ENCODE measurements at regions not wholly inside any gene's neighbourhood (a gene's known extent, or its start where the extent isn't known, plus 50 kb on each side); places are given as distances from the start of the nearest gene placed in this dataset.

GRCh38 chr14:104348741-104349140, 210.4 kb downstream of the KIF26A start:
- DNase-seq (no peak), ATAC-seq (ENCODE audit: low read depth in 2 of 2) (no peak)
- H3K27me3 ChIP-seq (ENCODE audit: control insufficient read depth, insufficient read depth, low read length): no peaks in the 10 kb centered on the region
- Mint-ChIP-seq H3K4me1 (no peaks in the 10 kb centered on the region), H3K27ac (no peak overlapping the region), H3K9me3 (peaks cover 0 to 7% (median 1%) of the 10 kb centered on the region in 7 donors), H3K36me3 (no peaks in the 10 kb centered on the region), H3K4me3 (no peak overlapping the region), H3K27me3 (peaks cover 7% of the 10 kb centered on the region)
- H3K4me3 ChIP-seq (ENCODE audit: low read depth, low read length): no peak overlapping the region
- no peaks in the 10 kb centered on the region for H3K9me3 ChIP-seq (ENCODE audit: control insufficient read depth in 2 of 2, low read length in 2 of 2)
- no peak overlapping the region for H3K27ac ChIP-seq (ENCODE audit: insufficient read depth, low read length, poor library complexity, severe bottlenecking)
- no peaks in the 10 kb centered on the region for H3K4me1 ChIP-seq (ENCODE audit: control insufficient read depth, insufficient read depth, low read length, poor library complexity, severe bottlenecking)
- H3K36me3 ChIP-seq (ENCODE audit: control insufficient read depth, insufficient read depth, low read length): no peaks in the 10 kb centered on the region

GRCh38 chr14:104349950-104350349, 211.6 kb downstream of the KIF26A start:
- Mint-ChIP-seq H3K4me3 (no peak overlapping the region), H3K4me1 (no peaks in the 10 kb centered on the region), H3K9me3 (peaks cover 0 to 7% (median 1%) of the 10 kb centered on the region in 7 donors), H3K36me3 (no peaks in the 10 kb centered on the region), H3K27me3 (no peaks in the 10 kb centered on the region), H3K27ac (no peak overlapping the region)
- no peaks in the 10 kb centered on the region for H3K27me3 ChIP-seq (ENCODE audit: control insufficient read depth, insufficient read depth, low read length)
- H3K4me3 ChIP-seq (ENCODE audit: low read depth, low read length): no peak overlapping the region
- H3K36me3 ChIP-seq (ENCODE audit: control insufficient read depth, insufficient read depth, low read length): no peaks in the 10 kb centered on the region
- no peak overlapping the region for H3K27ac ChIP-seq (ENCODE audit: insufficient read depth, low read length, poor library complexity, severe bottlenecking)
- no peaks in the 10 kb centered on the region for H3K4me1 ChIP-seq (ENCODE audit: control insufficient read depth, insufficient read depth, low read length, poor library complexity, severe bottlenecking)
- H3K9me3 ChIP-seq (ENCODE audit: control insufficient read depth in 2 of 2, low read length in 2 of 2): no peaks in the 10 kb centered on the region
- ATAC-seq (ENCODE audit: low read depth in 2 of 2) (no peak), DNase-seq (no peak)

- no peaks in the 10 kb centered on the region for H3K36me3 Mint-ChIP-seq
- ATAC-seq (ENCODE audit: low read depth in 2 of 2): no peak
- Histone ChIP-seq H3K4me3 (ENCODE audit: low read depth, low read length) (no peak overlapping the region), H3K9me3 (ENCODE audit: control insufficient read depth in 2 of 2, low read length in 2 of 2) (no peaks in the 10 kb centered on the region), H3K27me3 (ENCODE audit: control insufficient read depth, insufficient read depth, low read length) (no peaks in the 10 kb centered on the region), H3K4me1 (ENCODE audit: control insufficient read depth, insufficient read depth, low read length, poor library complexity, severe bottlenecking) (no peaks in the 10 kb centered on the region), H3K27ac (ENCODE audit: insufficient read depth, low read length, poor library complexity, severe bottlenecking) (no peak overlapping the region), H3K36me3 (ENCODE audit: control insufficient read depth, insufficient read depth, low read length) (no peaks in the 10 kb centered on the region)
- no peaks in the 10 kb centered on the region for H3K27me3 Mint-ChIP-seq
- H3K4me3 Mint-ChIP-seq: no peak overlapping the region
- H3K4me1 Mint-ChIP-seq: no peaks in the 10 kb centered on the region
- H3K9me3 Mint-ChIP-seq: peaks cover 0 to 7% (median 1%) of the 10 kb centered on the region in 7 donors
- peak overlapping the region in 1 of 3 donors; percentile 45 for H3K27ac Mint-ChIP-seq
- DNase-seq: no peak
Measured at GRCh38 chr14:104350463-104351185, 212.2 kb downstream of the KIF26A start.

GRCh38 chr14:104351849-104352492, 213.6 kb downstream of the KIF26A start:
- Histone ChIP-seq H3K4me3 (ENCODE audit: low read depth, low read length) (no peak overlapping the region), H3K36me3 (ENCODE audit: control insufficient read depth, insufficient read depth, low read length) (no peaks in the 10 kb centered on the region), H3K4me1 (ENCODE audit: control insufficient read depth, insufficient read depth, low read length, poor library complexity, severe bottlenecking) (no peaks in the 10 kb centered on the region), H3K27me3 (ENCODE audit: control insufficient read depth, insufficient read depth, low read length) (no peaks in the 10 kb centered on the region), H3K9me3 (ENCODE audit: control insufficient read depth in 2 of 2, low read length in 2 of 2) (no peaks in the 10 kb centered on the region), H3K27ac (ENCODE audit: insufficient read depth, low read length, poor library complexity, severe bottlenecking) (no peak overlapping the region)
- Mint-ChIP-seq H3K36me3 (no peaks in the 10 kb centered on the region), H3K27me3 (no peaks in the 10 kb centered on the region), H3K27ac (no peak overlapping the region), H3K4me1 (no peaks in the 10 kb centered on the region), H3K4me3 (peak overlapping the region in 1 of 4 donors; percentile 68), H3K9me3 (peaks cover 0 to 7% (median 1%) of the 10 kb centered on the region in 7 donors)
- no peak for DNase-seq
- ATAC-seq (ENCODE audit: low read depth in 2 of 2): no peak

- Mint-ChIP-seq H3K27ac (no peak overlapping the region), H3K4me3 (peak overlapping the region in 1 of 4 donors; percentile 68), H3K4me1 (no peaks in the 10 kb centered on the region), H3K27me3 (no peaks in the 10 kb centered on the region), H3K36me3 (no peaks in the 10 kb centered on the region), H3K9me3 (peaks cover 0 to 7% (median 1%) of the 10 kb centered on the region in 7 donors)
- Histone ChIP-seq H3K4me1 (ENCODE audit: control insufficient read depth, insufficient read depth, low read length, poor library complexity, severe bottlenecking) (no peaks in the 10 kb centered on the region), H3K27ac (ENCODE audit: insufficient read depth, low read length, poor library complexity, severe bottlenecking) (no peak overlapping the region), H3K9me3 (ENCODE audit: control insufficient read depth in 2 of 2, low read length in 2 of 2) (no peaks in the 10 kb centered on the region), H3K36me3 (ENCODE audit: control insufficient read depth, insufficient read depth, low read length) (no peaks in the 10 kb centered on the region), H3K27me3 (ENCODE audit: control insufficient read depth, insufficient read depth, low read length) (no peaks in the 10 kb centered on the region), H3K4me3 (ENCODE audit: low read depth, low read length) (no peak overlapping the region)
- DNase-seq (no peak), ATAC-seq (ENCODE audit: low read depth in 2 of 2) (no peak)
Measured at GRCh38 chr14:104352493-104353220, 214.3 kb downstream of the KIF26A start.

- H3K27ac Mint-ChIP-seq: peak overlapping the region in 1 of 3 donors; percentile 63
- H3K4me1 Mint-ChIP-seq: no peaks in the 10 kb centered on the region
- no peak overlapping the region for H3K4me3 Mint-ChIP-seq
- ATAC-seq (ENCODE audit: low read depth in 2 of 2) (no peak), DNase-seq (no peak)
- Histone ChIP-seq H3K27ac (ENCODE audit: insufficient read depth, low read length, poor library complexity, severe bottlenecking) (no peak overlapping the region), H3K27me3 (ENCODE audit: control insufficient read depth, insufficient read depth, low read length) (no peaks in the 10 kb centered on the region), H3K9me3 (ENCODE audit: control insufficient read depth in 2 of 2, low read length in 2 of 2) (no peaks in the 10 kb centered on the region), H3K4me3 (ENCODE audit: low read depth, low read length) (no peak overlapping the region), H3K36me3 (ENCODE audit: control insufficient read depth, insufficient read depth, low read length) (no peaks in the 10 kb centered on the region), H3K4me1 (ENCODE audit: control insufficient read depth, insufficient read depth, low read length, poor library complexity, severe bottlenecking) (no peaks in the 10 kb centered on the region)
- H3K9me3 Mint-ChIP-seq: peaks cover 0 to 7% (median 0%) of the 10 kb centered on the region in 7 donors
- H3K27me3 Mint-ChIP-seq: no peaks in the 10 kb centered on the region
- H3K36me3 Mint-ChIP-seq: no peaks in the 10 kb centered on the region
Measured at GRCh38 chr14:104353221-104353920, 215.0 kb downstream of the KIF26A start.

GRCh38 chr14:104353921-104354701, 215.7 kb downstream of the KIF26A start:
- no peak overlapping the region for H3K4me3 ChIP-seq (ENCODE audit: low read depth, low read length)
- no peaks in the 10 kb centered on the region for H3K9me3 ChIP-seq (ENCODE audit: control insufficient read depth in 2 of 2, low read length in 2 of 2)
- Mint-ChIP-seq H3K9me3 (peaks cover 0 to 7% (median 0%) of the 10 kb centered on the region in 7 donors), H3K27me3 (no peaks in the 10 kb centered on the region), H3K27ac (peak overlapping the region in 1 of 3 donors; percentile 63), H3K4me1 (no peaks in the 10 kb centered on the region), H3K4me3 (no peak overlapping the region), H3K36me3 (no peaks in the 10 kb centered on the region)
- H3K36me3 ChIP-seq (ENCODE audit: control insufficient read depth, insufficient read depth, low read length): no peaks in the 10 kb centered on the region
- ATAC-seq (ENCODE audit: low read depth in 2 of 2) (no peak), DNase-seq (no peak)
- H3K27me3 ChIP-seq (ENCODE audit: control insufficient read depth, insufficient read depth, low read length): no peaks in the 10 kb centered on the region
- H3K4me1 ChIP-seq (ENCODE audit: control insufficient read depth, insufficient read depth, low read length, poor library complexity, severe bottlenecking): no peaks in the 10 kb centered on the region
- no peak overlapping the region for H3K27ac ChIP-seq (ENCODE audit: insufficient read depth, low read length, poor library complexity, severe bottlenecking)
